ENCODE measurements at regions not wholly inside any gene's neighbourhood (a gene's known extent, or its start where the extent isn't known, plus 50 kb on each side); places are given as distances from the start of the nearest gene placed in this dataset.

DNA sequence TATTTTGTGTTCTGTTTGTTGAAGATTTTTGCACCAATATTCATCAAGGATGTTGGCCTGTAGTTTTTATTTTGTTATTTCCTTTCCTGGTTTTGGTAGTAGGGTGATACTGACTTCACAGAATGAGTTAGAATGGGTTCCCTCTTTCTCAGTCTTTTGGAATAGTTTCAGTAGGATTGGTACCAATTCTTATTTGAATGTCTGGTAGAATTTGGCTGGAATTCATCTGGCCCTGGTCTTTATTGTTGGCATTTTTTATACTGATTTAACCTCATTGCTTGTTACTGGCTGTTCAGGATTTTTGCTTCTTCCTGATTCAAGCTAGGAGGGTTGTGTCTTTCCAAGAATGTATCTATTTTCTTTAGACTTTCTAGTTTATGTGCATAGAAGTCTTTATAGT lies 263.7 kb downstream of the SOX11 start:
- Histone ChIP-seq H3K79me2 (replicated peaks; ENCODE audit: insufficient read depth, low read length) (no peaks in the 10 kb centered on the region), H3K36me3 (ENCODE audit: insufficient read depth, low read length) (no peaks in the 10 kb centered on the region), H3F3A (ENCODE audit: insufficient read depth, low read length, poor library complexity, severe bottlenecking) (no peaks in the 10 kb centered on the region), H3K4me3 (ENCODE audit: low read length) (no peak overlapping the region), H3K9me2 (ENCODE audit: insufficient read depth, low read length) (no peaks in the 10 kb centered on the region), H4K20me1 (ENCODE audit: insufficient read depth) (no peaks in the 10 kb centered on the region), H3K9me3 (ENCODE audit: low read length) (no peaks in the 10 kb centered on the region), H3K27ac (ENCODE audit: low read length) (no peak overlapping the region), H2AFZ (ENCODE audit: low read depth, low read length) (no peak overlapping the region), H3K27me3 (ENCODE audit: insufficient read depth, low read depth, low read length) (no peaks in the 10 kb centered on the region), H3K9ac (ENCODE audit: low read length) (no peak overlapping the region), H3K4me2 (ENCODE audit: low read length) (no peak overlapping the region)
- TF ChIP-seq TAF1 (IDR thresholded peaks at IDR 0.05; ENCODE audit: low read depth) (no peak), EP300 (conservative IDR thresholded peaks at IDR 0.05; ENCODE audit: poor library complexity, severe bottlenecking) (no peak), POLR2AphosphoS5 (IDR thresholded peaks at IDR 0.05) (no peak), MXI1 (conservative IDR thresholded peaks at IDR 0.05; ENCODE audit: poor library complexity, severe bottlenecking) (no peak), EZH2 (IDR thresholded peaks at IDR 0.05; ENCODE audit: borderline replicate concordance, insufficient read depth, low read length, poor library complexity, severe bottlenecking) (no peak), SMC3 (conservative IDR thresholded peaks at IDR 0.05; ENCODE audit: poor library complexity) (no peak), RAD21 (conservative IDR thresholded peaks at IDR 0.05) (no peak)
- TF ChIP-seq, protein P1, sequence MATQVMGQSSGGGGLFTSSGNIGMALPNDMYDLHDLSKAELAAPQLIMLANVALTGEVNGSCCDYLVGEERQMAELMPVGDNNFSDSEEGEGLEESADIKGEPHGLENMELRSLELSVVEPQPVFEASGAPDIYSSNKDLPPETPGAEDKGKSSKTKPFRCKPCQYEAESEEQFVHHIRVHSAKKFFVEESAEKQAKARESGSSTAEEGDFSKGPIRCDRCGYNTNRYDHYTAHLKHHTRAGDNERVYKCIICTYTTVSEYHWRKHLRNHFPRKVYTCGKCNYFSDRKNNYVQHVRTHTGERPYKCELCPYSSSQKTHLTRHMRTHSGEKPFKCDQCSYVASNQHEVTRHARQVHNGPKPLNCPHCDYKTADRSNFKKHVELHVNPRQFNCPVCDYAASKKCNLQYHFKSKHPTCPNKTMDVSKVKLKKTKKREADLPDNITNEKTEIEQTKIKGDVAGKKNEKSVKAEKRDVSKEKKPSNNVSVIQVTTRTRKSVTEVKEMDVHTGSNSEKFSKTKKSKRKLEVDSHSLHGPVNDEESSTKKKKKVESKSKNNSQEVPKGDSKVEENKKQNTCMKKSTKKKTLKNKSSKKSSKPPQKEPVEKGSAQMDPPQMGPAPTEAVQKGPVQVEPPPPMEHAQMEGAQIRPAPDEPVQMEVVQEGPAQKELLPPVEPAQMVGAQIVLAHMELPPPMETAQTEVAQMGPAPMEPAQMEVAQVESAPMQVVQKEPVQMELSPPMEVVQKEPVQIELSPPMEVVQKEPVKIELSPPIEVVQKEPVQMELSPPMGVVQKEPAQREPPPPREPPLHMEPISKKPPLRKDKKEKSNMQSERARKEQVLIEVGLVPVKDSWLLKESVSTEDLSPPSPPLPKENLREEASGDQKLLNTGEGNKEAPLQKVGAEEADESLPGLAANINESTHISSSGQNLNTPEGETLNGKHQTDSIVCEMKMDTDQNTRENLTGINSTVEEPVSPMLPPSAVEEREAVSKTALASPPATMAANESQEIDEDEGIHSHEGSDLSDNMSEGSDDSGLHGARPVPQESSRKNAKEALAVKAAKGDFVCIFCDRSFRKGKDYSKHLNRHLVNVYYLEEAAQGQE (IDR thresholded peaks at IDR 0.05; ENCODE audit: borderline replicate concordance), result no peak
- TF ChIP-seq, protein P2, sequence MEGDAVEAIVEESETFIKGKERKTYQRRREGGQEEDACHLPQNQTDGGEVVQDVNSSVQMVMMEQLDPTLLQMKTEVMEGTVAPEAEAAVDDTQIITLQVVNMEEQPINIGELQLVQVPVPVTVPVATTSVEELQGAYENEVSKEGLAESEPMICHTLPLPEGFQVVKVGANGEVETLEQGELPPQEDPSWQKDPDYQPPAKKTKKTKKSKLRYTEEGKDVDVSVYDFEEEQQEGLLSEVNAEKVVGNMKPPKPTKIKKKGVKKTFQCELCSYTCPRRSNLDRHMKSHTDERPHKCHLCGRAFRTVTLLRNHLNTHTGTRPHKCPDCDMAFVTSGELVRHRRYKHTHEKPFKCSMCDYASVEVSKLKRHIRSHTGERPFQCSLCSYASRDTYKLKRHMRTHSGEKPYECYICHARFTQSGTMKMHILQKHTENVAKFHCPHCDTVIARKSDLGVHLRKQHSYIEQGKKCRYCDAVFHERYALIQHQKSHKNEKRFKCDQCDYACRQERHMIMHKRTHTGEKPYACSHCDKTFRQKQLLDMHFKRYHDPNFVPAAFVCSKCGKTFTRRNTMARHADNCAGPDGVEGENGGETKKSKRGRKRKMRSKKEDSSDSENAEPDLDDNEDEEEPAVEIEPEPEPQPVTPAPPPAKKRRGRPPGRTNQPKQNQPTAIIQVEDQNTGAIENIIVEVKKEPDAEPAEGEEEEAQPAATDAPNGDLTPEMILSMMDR (IDR thresholded peaks at IDR 0.05; ENCODE audit: poor library complexity, severe bottlenecking), result no peak

DNA sequence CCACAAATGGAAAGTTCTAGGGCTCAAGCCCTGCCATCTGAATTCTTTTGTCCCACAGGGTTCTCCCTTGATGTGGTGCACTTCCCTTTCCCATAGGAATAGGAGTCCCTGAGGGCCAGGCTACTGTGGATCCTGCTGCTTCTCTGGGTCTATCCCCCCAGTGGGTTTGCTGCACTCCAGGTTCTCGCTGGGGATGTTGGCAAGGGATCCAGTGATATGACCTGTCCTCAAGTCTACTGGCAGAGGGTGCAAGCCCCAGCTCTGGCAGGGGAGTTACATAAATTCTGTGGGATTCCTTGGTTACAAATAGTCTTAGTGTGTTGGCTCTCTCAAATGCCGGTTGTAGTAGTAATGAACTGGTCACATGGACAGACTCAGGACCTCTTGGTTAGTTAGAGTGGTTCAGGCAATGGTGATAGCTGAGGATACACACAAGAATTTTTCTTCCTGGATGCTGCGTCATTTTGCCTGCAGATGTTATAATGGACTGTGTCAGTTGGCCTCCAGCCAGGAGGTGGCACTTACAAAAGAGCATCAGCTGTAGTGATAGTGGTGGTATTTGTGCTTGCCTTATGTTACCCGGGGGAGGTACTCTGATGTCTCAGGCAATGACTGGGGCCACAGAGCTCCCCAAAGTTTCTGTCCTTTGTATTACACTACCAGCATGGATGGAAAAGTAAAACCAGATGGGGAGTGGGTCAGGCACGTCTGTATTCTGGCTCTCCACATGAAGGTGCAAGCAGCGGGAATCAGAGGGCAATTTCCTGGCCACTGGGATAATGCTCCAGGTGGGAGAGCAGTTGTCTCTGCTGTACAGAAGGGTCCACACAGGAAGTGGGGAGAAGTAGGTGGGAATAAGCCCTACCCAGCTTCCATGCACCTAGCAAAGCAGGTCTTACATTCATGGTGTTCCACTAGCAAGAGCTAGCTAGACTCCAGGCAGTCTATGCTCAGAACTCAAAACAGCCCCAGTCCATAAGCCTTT lies 267.9 kb downstream of the SOX11 start:
- no peak overlapping the region for H3K27ac ChIP-seq (ENCODE audit: low read length)
- H2AFZ ChIP-seq (ENCODE audit: low read depth, low read length), result no peak overlapping the region
- H3K4me3 ChIP-seq (ENCODE audit: low read length), result no peak overlapping the region
- TF ChIP-seq MXI1 (conservative IDR thresholded peaks at IDR 0.05; ENCODE audit: poor library complexity, severe bottlenecking), result no peak
- TF ChIP-seq, protein P1 (IDR thresholded peaks at IDR 0.05; ENCODE audit: borderline replicate concordance), result no peak
- TF ChIP-seq TAF1 (IDR thresholded peaks at IDR 0.05; ENCODE audit: low read depth), result no peak
- no peak for TF ChIP-seq EP300 (conservative IDR thresholded peaks at IDR 0.05; ENCODE audit: poor library complexity, severe bottlenecking)
- no peak for TF ChIP-seq EZH2 (IDR thresholded peaks at IDR 0.05; ENCODE audit: borderline replicate concordance, insufficient read depth, low read length, poor library complexity, severe bottlenecking)
- TF ChIP-seq POLR2AphosphoS5 (IDR thresholded peaks at IDR 0.05), result no peak
- TF ChIP-seq, protein P2 (IDR thresholded peaks at IDR 0.05; ENCODE audit: poor library complexity, severe bottlenecking), result no peak
- TF ChIP-seq RAD21 (conservative IDR thresholded peaks at IDR 0.05), result no peak
- TF ChIP-seq SMC3 (conservative IDR thresholded peaks at IDR 0.05; ENCODE audit: poor library complexity), result no peak
- no peak overlapping the region for H3K9ac ChIP-seq (ENCODE audit: low read length)
- no peaks in the 10 kb centered on the region for H3F3A ChIP-seq (ENCODE audit: insufficient read depth, low read length, poor library complexity, severe bottlenecking)
- no peak overlapping the region for H3K4me2 ChIP-seq (ENCODE audit: low read length)
- H3K36me3 ChIP-seq (ENCODE audit: insufficient read depth, low read length), result no peaks in the 10 kb centered on the region
- H3K79me2 ChIP-seq (replicated peaks; ENCODE audit: insufficient read depth, low read length), result no peaks in the 10 kb centered on the region
- no peaks in the 10 kb centered on the region for H3K9me3 ChIP-seq (ENCODE audit: low read length)
- no peaks in the 10 kb centered on the region for H4K20me1 ChIP-seq (ENCODE audit: insufficient read depth)
- no peaks in the 10 kb centered on the region for H3K27me3 ChIP-seq (ENCODE audit: insufficient read depth, low read depth, low read length)
- H3K9me2 ChIP-seq (ENCODE audit: insufficient read depth, low read length), result no peaks in the 10 kb centered on the region

Measured in neural cell (in vitro differentiated cells).